HFF-Myc (cell line): ENCODE measurements at regions not wholly inside any gene's neighbourhood (a gene's known extent, or its start where the extent isn't known, plus 50 kb on each side); places are given as distances from the start of the nearest gene placed in this dataset.

Experiments
- DNase-seq: peaks from one replicate; pipeline ENCODE4 v3.0.0-alpha.2; 2011; ENCODE audit warnings: low read depth; ENCODE audit errors: extremely low read depth
- H3K4me3 ChIP-seq: replicated peaks from 2 replicates; pipeline ENCODE4 v1.5.1; 2011; ENCODE audit warnings: low read depth, mild to moderate bottlenecking, control low read depth, low read length
- CTCF ChIP-seq: IDR thresholded peaks from 2 replicates; pipeline ENCODE4 v1.5.1; 2012; ENCODE audit warnings: mild to moderate bottlenecking, low read depth, low read length, control low read depth; ENCODE audit errors: missing control alignments

DNA sequence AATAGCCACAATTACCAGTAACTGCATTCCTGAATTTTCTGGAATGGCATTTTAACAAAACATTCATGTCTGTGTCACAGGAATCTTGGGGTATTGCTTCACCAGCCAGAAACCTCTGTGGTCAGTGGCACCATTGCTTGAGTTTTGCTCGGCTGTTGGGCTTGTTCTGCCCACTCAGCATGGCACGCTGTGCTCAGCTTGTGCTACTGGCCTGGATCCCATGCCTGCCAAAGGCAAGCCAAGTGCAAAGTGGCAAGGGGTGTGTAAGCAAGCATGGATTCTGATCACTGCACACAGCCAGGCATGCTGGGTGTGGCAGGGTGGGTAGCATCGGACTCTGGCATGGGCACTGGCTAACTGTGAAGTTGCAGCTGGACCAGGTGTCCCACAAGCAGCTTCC is 1150.9 kb downstream of the MRPL39 start:
- DNase-seq: no peak
- H3K4me3 ChIP-seq: no peak overlapping the region
- no peak for TF ChIP-seq CTCF

DNA sequence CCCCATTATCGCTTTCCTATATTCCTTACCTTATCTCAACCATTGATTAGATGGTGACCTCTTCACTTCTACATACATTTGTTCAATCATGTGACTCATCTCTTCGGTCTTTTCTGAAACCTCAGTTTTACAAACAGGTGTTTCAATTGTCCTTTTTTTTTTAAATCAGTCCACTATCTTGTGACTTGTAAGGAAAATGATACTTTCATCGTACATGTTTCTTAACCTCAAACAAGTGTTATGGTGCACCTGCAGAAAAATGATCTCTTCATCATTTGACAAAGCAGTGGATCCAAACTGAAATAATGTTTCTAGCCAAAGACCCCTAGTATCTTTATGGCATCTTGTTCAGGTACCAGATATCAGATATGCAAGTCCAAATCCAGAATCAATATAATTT is 1157.2 kb downstream of the MRPL39 start:
- TF ChIP-seq CTCF: no peak

GRCh38 chr21:24445517-24445916 is 1161.8 kb downstream of the MRPL39 start:
- DNase-seq: no peak
- no peak for TF ChIP-seq CTCF
- no peak overlapping the region for H3K4me3 ChIP-seq

More for the DNA sequence above, 1157.2 kb downstream of the MRPL39 start:
- no peak overlapping the region for H3K4me3 ChIP-seq
- no peak for DNase-seq

GRCh38 chr21:24444736-24445135 is 1162.5 kb downstream of the MRPL39 start:
- TF ChIP-seq CTCF: no peak
- no peak overlapping the region for H3K4me3 ChIP-seq
- DNase-seq: no peak

GRCh38 chr21:24436236-24436635 is 1171.0 kb downstream of the MRPL39 start:
- no peak overlapping the region for H3K4me3 ChIP-seq
- TF ChIP-seq CTCF: no peak
- DNase-seq: no peak

DNA sequence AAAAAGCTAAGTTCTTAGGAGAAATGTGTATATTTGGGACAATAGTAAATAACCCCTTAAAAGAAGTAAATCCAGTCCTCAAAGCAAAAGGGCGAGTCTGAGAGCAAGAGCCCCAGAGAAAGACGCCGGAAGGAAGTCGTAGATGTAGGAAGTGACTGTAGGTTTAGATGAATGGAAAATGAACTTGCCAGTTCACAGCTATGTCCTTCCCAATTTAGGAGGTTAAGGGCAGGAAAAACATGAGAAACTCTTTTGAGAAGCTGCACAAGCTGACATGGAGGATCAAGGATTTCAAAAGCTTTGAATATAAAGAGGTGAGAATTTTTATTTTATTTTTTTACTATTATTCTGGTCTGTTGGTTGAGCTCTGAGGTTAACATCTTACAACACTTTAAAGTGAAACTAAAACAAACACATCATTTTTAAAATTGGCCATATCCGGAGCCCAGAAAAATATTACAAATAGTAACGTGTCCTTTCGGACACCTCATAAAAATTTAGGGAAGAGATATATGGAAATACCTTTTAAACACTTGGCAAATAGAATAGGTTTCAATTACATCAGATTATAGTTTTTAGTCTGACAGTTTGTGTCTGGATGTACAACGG is 1178.6 kb downstream of the MRPL39 start:
- no peak for DNase-seq
- TF ChIP-seq CTCF: no peak
- no peak overlapping the region for H3K4me3 ChIP-seq

DNA sequence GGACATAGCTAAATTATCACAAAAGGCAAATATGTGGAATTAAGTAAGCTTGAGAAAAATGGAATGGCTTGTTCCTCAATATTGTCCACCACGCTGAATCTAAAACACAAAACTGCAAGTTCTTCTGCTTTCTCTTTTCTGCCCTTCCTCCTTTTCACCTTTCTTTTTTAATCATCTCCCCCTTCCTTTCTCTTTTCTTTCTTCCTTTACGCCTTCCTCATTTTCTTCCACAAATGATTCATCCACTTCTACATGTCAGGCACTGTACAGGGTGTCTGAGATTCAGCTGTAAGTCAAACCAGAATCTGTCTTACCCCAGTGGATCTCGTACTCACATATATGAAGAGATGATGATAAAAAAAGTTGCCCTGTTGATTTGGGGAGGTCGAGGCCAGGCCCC is 1182.5 kb downstream of the MRPL39 start:
- H3K4me3 ChIP-seq: no peak overlapping the region
- TF ChIP-seq CTCF: no peak
- no peak for DNase-seq
